Spleen (tissue), 7 donors: ENCODE measurements at regions not wholly inside any gene's neighbourhood (a gene's known extent, or its start where the extent isn't known, plus 50 kb on each side); places are given as distances from the start of the nearest gene placed in this dataset.

Source experiments
- POLR2A ChIP-seq, 3 donors: fragments of 450-650 bp; IDR thresholded peaks; one replicate each; pipeline ENCODE4 v1.5.1; 2017; ENCODE audit warnings: antibody characterized with exemption in 3 of 3, mild to moderate bottlenecking in 1 of 3
- POLR2AphosphoS5 ChIP-seq, 3 donors: sonication (generic); formaldehyde crosslinking; IDR thresholded peaks; one replicate each; pipeline ENCODE4 v1.5.1; 2017; ENCODE audit warnings: antibody characterized with exemption in 3 of 3
- TF ChIP-seq, protein P1 (sequence below), 11 experiments: fragments of 200-600 bp in 7 of 11; fragments of 450-650 bp in 4 of 11; sonication (generic) in 4 of 11; IDR thresholded peaks in 8 of 11; conservative IDR thresholded peaks in 3 of 11; 1 replicate in 7 of 11; 2 replicates in 4 of 11; pipeline versions ENCODE4 v1.4.0 to v1.8.0; 2016 to 2021; ENCODE audit warnings: antibody characterized with exemption in 11 of 11, inconsistent platforms in 4 of 11, mild to moderate bottlenecking in 1 of 11
- donor health status: DM: no; HTN: no; CAD: no; lungs with moderate emphysema.
- donor health status: DM: no; HTN: no; CAD: no.
- donor health status: DM: no; HTN: no; CAD: no.

DNA sequence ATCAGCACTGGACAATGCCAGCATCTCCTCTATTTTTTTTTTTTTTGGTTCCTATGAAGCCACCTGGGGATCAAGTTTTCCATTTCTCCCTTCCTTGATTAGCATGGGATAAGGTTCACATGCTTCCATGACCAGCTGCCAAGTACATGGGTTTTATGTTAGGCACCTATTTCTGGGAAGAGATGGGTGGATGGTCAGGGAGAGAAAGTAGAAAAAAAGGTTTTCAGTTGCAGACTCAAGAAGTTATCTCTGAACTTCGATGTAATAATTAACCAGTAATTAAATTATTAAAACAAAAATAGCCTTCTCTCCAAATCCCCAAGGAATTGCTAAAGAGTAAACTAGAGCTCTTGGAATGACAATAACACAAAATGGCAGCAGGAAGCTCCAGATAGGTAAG is 164.9 kb upstream of the MAF start:
- TF ChIP-seq POLR2A (IDR thresholded peaks at IDR 0.05) = no peak
- TF ChIP-seq, protein P1, sequence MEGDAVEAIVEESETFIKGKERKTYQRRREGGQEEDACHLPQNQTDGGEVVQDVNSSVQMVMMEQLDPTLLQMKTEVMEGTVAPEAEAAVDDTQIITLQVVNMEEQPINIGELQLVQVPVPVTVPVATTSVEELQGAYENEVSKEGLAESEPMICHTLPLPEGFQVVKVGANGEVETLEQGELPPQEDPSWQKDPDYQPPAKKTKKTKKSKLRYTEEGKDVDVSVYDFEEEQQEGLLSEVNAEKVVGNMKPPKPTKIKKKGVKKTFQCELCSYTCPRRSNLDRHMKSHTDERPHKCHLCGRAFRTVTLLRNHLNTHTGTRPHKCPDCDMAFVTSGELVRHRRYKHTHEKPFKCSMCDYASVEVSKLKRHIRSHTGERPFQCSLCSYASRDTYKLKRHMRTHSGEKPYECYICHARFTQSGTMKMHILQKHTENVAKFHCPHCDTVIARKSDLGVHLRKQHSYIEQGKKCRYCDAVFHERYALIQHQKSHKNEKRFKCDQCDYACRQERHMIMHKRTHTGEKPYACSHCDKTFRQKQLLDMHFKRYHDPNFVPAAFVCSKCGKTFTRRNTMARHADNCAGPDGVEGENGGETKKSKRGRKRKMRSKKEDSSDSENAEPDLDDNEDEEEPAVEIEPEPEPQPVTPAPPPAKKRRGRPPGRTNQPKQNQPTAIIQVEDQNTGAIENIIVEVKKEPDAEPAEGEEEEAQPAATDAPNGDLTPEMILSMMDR (IDR thresholded peaks at IDR 0.05 in 8 of 11, conservative IDR thresholded peaks at IDR 0.05 in 3 of 11) = no peak
- TF ChIP-seq POLR2AphosphoS5 (IDR thresholded peaks at IDR 0.05) = no peak
